Activated CD4-positive, alpha-beta T cell treated with anti-CD3 and anti-CD28 coated beads, Interleukin-10, Interleukin-2, amounts not matched to agents 100 ng/mL and 50 ng/mL, durations not matched to agents 16 hours and 8 hours (primary cell): ENCODE measurements at regions not wholly inside any gene's neighbourhood (a gene's known extent, or its start where the extent isn't known, plus 50 kb on each side); places are given as distances from the start of the nearest gene placed in this dataset.

ENCODE experiments used
- DNase-seq: peaks from one replicate; pipeline ENCODE4 v3.0.0-alpha.2; 2020

GRCh38 chr13:33763021-33763420, 54.9 kb upstream of the RFC3 start:
- DNase-seq, result peak; percentile 33

GRCh38 chr13:33764716-33765115, 53.2 kb upstream of the RFC3 start:
- no peak for DNase-seq

GRCh38 chr13:33766329-33767123, 51.4 kb upstream of the RFC3 start:
- DNase-seq, result no peak

GRCh38 chr13:33767140-33767539, 50.8 kb upstream of the RFC3 start:
- no peak for DNase-seq
